ENCODE measurements at regions not wholly inside any gene's neighbourhood (a gene's known extent, or its start where the extent isn't known, plus 50 kb on each side); places are given as distances from the start of the nearest gene placed in this dataset.

DNA sequence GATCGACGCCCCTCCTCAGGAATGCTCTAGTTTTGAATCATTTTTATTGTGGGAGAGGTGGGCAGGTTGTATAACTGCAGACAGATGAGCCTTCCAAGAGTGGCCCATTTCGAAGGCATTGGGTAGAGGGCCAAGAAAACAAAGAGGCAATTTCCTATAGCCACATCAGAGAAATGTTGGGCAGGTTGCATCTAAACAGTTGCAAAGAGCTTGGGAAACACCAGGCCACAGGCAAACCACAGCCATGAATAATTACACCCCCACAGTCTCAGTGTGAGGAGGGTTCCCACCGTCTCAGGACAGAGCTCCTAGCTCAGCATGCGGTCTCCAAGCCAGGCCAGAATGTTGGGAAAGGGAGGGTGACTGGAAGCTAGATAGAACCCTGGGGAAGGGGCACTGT is 257.3 kb downstream of the ABHD5 start (continued):
- TF ChIP-seq TCF12 (IDR thresholded peaks at IDR 0.05; ENCODE audit: low read depth, low read length) (peak; percentile 30; the same call in 1 of the 2 replicates), IKZF1 (conservative IDR thresholded peaks at IDR 0.05) (peak; percentile 45), TCF7 (IDR thresholded peaks at IDR 0.05; ENCODE audit: borderline replicate concordance) (peak; percentile 52; the same call in 1 of the 2 replicates), CREM (IDR thresholded peaks at IDR 0.05; ENCODE audit: low read depth) (no peak), RUNX3 (IDR thresholded peaks at IDR 0.05; ENCODE audit: low read length) (peak; percentile 93), ZNF217 (IDR thresholded peaks at IDR 0.05) (no peak), IKZF2 (IDR thresholded peaks at IDR 0.05) (peak; percentile 32 to 39; a peak in 3 of 4 replicates)
- TF ChIP-seq, protein P1, sequence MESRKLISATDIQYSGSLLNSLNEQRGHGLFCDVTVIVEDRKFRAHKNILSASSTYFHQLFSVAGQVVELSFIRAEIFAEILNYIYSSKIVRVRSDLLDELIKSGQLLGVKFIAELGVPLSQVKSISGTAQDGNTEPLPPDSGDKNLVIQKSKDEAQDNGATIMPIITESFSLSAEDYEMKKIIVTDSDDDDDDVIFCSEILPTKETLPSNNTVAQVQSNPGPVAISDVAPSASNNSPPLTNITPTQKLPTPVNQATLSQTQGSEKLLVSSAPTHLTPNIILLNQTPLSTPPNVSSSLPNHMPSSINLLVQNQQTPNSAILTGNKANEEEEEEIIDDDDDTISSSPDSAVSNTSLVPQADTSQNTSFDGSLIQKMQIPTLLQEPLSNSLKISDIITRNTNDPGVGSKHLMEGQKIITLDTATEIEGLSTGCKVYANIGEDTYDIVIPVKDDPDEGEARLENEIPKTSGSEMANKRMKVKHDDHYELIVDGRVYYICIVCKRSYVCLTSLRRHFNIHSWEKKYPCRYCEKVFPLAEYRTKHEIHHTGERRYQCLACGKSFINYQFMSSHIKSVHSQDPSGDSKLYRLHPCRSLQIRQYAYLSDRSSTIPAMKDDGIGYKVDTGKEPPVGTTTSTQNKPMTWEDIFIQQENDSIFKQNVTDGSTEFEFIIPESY (IDR thresholded peaks at IDR 0.05), result no peak
- TF ChIP-seq, protein P2, sequence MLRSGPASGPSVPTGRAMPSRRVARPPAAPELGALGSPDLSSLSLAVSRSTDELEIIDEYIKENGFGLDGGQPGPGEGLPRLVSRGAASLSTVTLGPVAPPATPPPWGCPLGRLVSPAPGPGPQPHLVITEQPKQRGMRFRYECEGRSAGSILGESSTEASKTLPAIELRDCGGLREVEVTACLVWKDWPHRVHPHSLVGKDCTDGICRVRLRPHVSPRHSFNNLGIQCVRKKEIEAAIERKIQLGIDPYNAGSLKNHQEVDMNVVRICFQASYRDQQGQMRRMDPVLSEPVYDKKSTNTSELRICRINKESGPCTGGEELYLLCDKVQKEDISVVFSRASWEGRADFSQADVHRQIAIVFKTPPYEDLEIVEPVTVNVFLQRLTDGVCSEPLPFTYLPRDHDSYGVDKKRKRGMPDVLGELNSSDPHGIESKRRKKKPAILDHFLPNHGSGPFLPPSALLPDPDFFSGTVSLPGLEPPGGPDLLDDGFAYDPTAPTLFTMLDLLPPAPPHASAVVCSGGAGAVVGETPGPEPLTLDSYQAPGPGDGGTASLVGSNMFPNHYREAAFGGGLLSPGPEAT (IDR thresholded peaks at IDR 0.05; ENCODE audit: low read depth), result no peak

DNA sequence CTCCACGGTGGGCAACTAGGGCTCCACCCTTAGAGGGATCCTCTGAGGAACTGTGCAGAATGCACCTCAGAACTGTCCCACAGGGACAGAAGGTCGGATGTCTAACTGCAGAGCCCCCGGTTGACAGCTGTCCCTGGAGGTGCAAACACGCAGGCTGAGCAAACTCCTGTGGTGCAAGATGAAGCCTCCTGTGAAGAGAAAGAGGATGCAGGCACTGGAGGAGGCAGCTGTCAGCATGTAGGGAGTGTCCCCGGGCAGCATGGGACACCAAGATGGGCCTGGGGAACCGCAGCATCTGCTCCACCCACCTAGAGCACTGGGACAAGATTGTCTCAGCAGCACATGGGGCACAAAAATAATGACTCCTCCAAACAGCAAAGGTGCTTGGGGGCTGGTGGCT is 258.9 kb downstream of the ABHD5 start:
- ChIA-PET POLR2A (no interaction called here), RAD21 (ENCODE audit: unreplicated experiment) (interaction anchor here (0.6 to 0.7 kb wide), 2 partner anchors 571 to 1240 kb away, joined by 3 to 4 read pairs; no protein-coding TSS in a partner anchor), CTCF (interaction anchor here (1.4 to 1.6 kb wide), 2 partner anchors 11 to 94 kb away, joined by 3 to 5 read pairs; no protein-coding TSS in a partner anchor), SMC1A (ENCODE audit: uncharacterized antibody, unreplicated experiment) (interaction anchor here (2.6 kb wide), 1 partner anchor 42 kb away, joined by 10 read pairs; no protein-coding TSS in a partner anchor)
- H2AFZ ChIP-seq (ENCODE audit: control insufficient read depth, low read depth, low read length), result no peak overlapping the region
- no peaks in the 10 kb centered on the region; a peak in 1 of 4 replicates for H3K27me3 ChIP-seq (replicated peaks in 1 of 2; ENCODE audit: control insufficient read depth in 2 of 2, insufficient read depth in 2 of 2, low read length in 1 of 2)
- no peak overlapping the region for H3K27ac ChIP-seq (ENCODE audit: control insufficient read depth, insufficient read depth)
- intact Hi-C loops (cut with micrococcal nuclease; ENCODE audit: unreplicated experiment) (no loop called here), in situ Hi-C loops (cut with MboI) (no loop called here)
- H3K36me3 ChIP-seq (ENCODE audit: control insufficient read depth in 2 of 2, insufficient read depth in 2 of 2, low read length in 1 of 2), result no peaks in the 10 kb centered on the region
- no peaks in the 10 kb centered on the region for H4K20me1 ChIP-seq (ENCODE audit: control insufficient read depth, insufficient read depth)
- TF ChIP-seq RUNX3 (IDR thresholded peaks at IDR 0.05; ENCODE audit: low read length), result peak; percentile 41; the same call in 1 of the 2 replicates
- 0 out of 2 replicates have a peak, but pooled peaks have one; percentile 21 for TF ChIP-seq BCL11A (IDR thresholded peaks at IDR 0.05; ENCODE audit: low read depth, low read length)
- TF ChIP-seq SUZ12 (IDR thresholded peaks at IDR 0.05; ENCODE audit: unreplicated experiment), result no peak
- TF ChIP-seq TCF12 (IDR thresholded peaks at IDR 0.05; ENCODE audit: low read depth, low read length), result peak; percentile 82
- no peak for TF ChIP-seq HCFC1 (IDR thresholded peaks at IDR 0.05; ENCODE audit: low read length)
- 0 out of 2 replicates have a peak, but pooled peaks have one; percentile 19 for TF ChIP-seq DPF2 (IDR thresholded peaks at IDR 0.05)
- TF ChIP-seq MEF2B (IDR thresholded peaks at IDR 0.05; ENCODE audit: partially characterized antibody, poor library complexity, severe bottlenecking), result peak; percentile 51
- TF ChIP-seq KLF5 (IDR thresholded peaks at IDR 0.05; ENCODE audit: partially characterized antibody), result no peak
- peak; percentile 59; the same call in 1 of the 2 replicates for TF ChIP-seq IKZF1 (conservative IDR thresholded peaks at IDR 0.05)
- no peak for TF ChIP-seq NFYB (IDR thresholded peaks at IDR 0.05; ENCODE audit: insufficient read depth, low read depth, low read length)
- no peak for TF ChIP-seq POLR2AphosphoS5 (IDR thresholded peaks at IDR 0.05; ENCODE audit: low read length)
- TF ChIP-seq, protein P3, sequence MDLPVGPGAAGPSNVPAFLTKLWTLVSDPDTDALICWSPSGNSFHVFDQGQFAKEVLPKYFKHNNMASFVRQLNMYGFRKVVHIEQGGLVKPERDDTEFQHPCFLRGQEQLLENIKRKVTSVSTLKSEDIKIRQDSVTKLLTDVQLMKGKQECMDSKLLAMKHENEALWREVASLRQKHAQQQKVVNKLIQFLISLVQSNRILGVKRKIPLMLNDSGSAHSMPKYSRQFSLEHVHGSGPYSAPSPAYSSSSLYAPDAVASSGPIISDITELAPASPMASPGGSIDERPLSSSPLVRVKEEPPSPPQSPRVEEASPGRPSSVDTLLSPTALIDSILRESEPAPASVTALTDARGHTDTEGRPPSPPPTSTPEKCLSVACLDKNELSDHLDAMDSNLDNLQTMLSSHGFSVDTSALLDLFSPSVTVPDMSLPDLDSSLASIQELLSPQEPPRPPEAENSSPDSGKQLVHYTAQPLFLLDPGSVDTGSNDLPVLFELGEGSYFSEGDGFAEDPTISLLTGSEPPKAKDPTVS (IDR thresholded peaks at IDR 0.05; ENCODE audit: low read depth, low read length), result no peak
- no peaks in the 10 kb centered on the region for H3K79me2 ChIP-seq (ENCODE audit: control insufficient read depth, insufficient read depth, low read length)
- no peak overlapping the region for H3K9ac ChIP-seq (ENCODE audit: control insufficient read depth, insufficient read depth, low read length)
- ATAC-seq (peak; percentile 58), DNase-seq (ENCODE audit: low read depth, low spot score) (no peak), FAIRE-seq (no peak)
- H3K4me2 ChIP-seq (ENCODE audit: control insufficient read depth, insufficient read depth), result no peak overlapping the region
- H3K4me3 ChIP-seq, result no peak overlapping the region
- peaks cover 35% of the 10 kb centered on the region for H3K4me1 ChIP-seq (ENCODE audit: control insufficient read depth, insufficient read depth, low read length)
- 3% methylated on average over 6 of the region's 6 CpGs for WGBS (ENCODE audit: insufficient coverage, insufficient replicate concordance, low lambda C conversion rate, missing lambda C conversion rate)
- H3K9me3 ChIP-seq (replicated peaks; ENCODE audit: control insufficient read depth, insufficient read depth, low read length), result no peaks in the 10 kb centered on the region; the same call in 2 of the 3 replicates
- no TSS peak for BruUV-seq (replicated peaks)
